H1 (cell line): ENCODE measurements at regions not wholly inside any gene's neighbourhood (a gene's known extent, or its start where the extent isn't known, plus 50 kb on each side); places are given as distances from the start of the nearest gene placed in this dataset.

ENCODE experiments used
- CTCF ChIA-PET: fragments of 300-600 bp; sonication (Branson Sonifier 250); formaldehyde crosslinking; loops from one replicate; lab custom pipeline; 2021; ENCODE audit not compliant: partially characterized antibody; lab: Charles Lee
- POLR2A ChIA-PET: fragments of 300-600 bp; sonication (Branson Sonifier 250); formaldehyde crosslinking; loops from one replicate; lab custom pipeline; 2021; ENCODE audit warnings: inconsistent platforms; ENCODE audit not compliant: partially characterized antibody; lab: Charles Lee
- DNase-seq, 2 experiments: peaks; one replicate each; pipeline versions ENCODE4 v3.0.0 to v3.0.0-alpha.2; 2010 to 2022; ENCODE audit warnings: low spot score in 2 of 2, low read depth in 1 of 2, mixed read lengths in 1 of 2
- FAIRE-seq: peaks from 2 replicates; lab custom pipeline; 2011; peaks lifted over from hg19 to GRCh38; lab: Jason Lieb, UNC
- H2AFZ ChIP-seq: 2 replicates; pipeline ENCODE4 v1.8.1; 2012; ENCODE audit warnings: low read length, inconsistent platforms
- H2AK5ac ChIP-seq: 2 replicates; pipeline ENCODE4 v1.6.1; 2013; ENCODE audit warnings: low read depth, low read length
- H2BK120ac ChIP-seq: replicated peaks from 2 replicates; pipeline ENCODE3; 2013; ENCODE audit warnings: low read depth, low read length, inconsistent platforms
- H2BK12ac ChIP-seq: 2 replicates; pipeline ENCODE4 v1.6.1; 2013; ENCODE audit warnings: low read depth, low read length
- H2BK15ac ChIP-seq: 2 replicates; pipeline ENCODE4 v1.6.1; 2013; ENCODE audit warnings: low read length
- H2BK20ac ChIP-seq: 2 replicates; pipeline ENCODE4 v1.6.1; 2013; ENCODE audit warnings: low read length
- H2BK5ac ChIP-seq: 2 replicates; pipeline ENCODE4 v1.6.1; 2013; ENCODE audit warnings: low read depth, low read length
- H3K14ac ChIP-seq: 2 replicates; pipeline ENCODE4 v1.6.1; 2013; ENCODE audit warnings: inconsistent platforms; ENCODE audit not compliant: insufficient read length
- H3K18ac ChIP-seq: 2 replicates; pipeline ENCODE4 v1.6.1; 2013; ENCODE audit warnings: low read length; ENCODE audit errors: extremely low read depth
- H3K23ac ChIP-seq: 2 replicates; pipeline ENCODE4 v1.6.1; 2013; ENCODE audit warnings: inconsistent platforms; ENCODE audit not compliant: insufficient read length
- H3K23me2 ChIP-seq: 2 replicates; pipeline ENCODE4 v1.6.1; 2013; ENCODE audit warnings: low read depth, low read length
- H3K27ac ChIP-seq: 2 replicates; pipeline ENCODE4 v1.6.1; 2011; ENCODE audit warnings: low read depth, low read length, inconsistent platforms
- H3K27me3 ChIP-seq, 4 experiments: replicated peaks in 1 of 4; 1 replicate in 1 of 4; 2 replicates in 3 of 4; pipeline versions ENCODE4 v1.6.1 to v1.8.1; 2011 to 2013; ENCODE audit warnings: low read length in 3 of 4, mild to moderate bottlenecking in 3 of 4, inconsistent platforms in 2 of 4, mixed read lengths in 2 of 4, moderate library complexity in 1 of 4; ENCODE audit not compliant: control insufficient read depth in 3 of 4, insufficient read depth in 3 of 4; ENCODE audit errors: extremely low read depth in 1 of 4
- H3K36me3 ChIP-seq, 4 experiments: 2 replicates each; pipeline versions ENCODE4 v1.6.1 to v1.8.1; 2011 to 2013; ENCODE audit warnings: mild to moderate bottlenecking in 4 of 4, low read length in 3 of 4, moderate library complexity in 2 of 4, control low read depth in 1 of 4, inconsistent platforms in 1 of 4; ENCODE audit not compliant: insufficient read depth in 4 of 4, control insufficient read depth in 2 of 4
- H3K4ac ChIP-seq: replicated peaks from 2 replicates; pipeline ENCODE3; 2013; ENCODE audit warnings: low read length, low read depth, mixed read lengths, inconsistent platforms; ENCODE audit not compliant: insufficient read length
- H3K4me1 ChIP-seq, 4 experiments: replicated peaks in 1 of 4; 1 replicate in 1 of 4; 2 replicates in 3 of 4; pipeline versions ENCODE4 v1.6.1 to v1.8.1; 2011 to 2013; ENCODE audit warnings: low read length in 3 of 4, inconsistent platforms in 2 of 4, mixed read lengths in 1 of 4; ENCODE audit not compliant: insufficient read depth in 4 of 4, control insufficient read depth in 3 of 4
- H3K4me2 ChIP-seq, 2 experiments: 2 replicates each; pipeline versions ENCODE4 v1.6.1 to v1.8.1; 2011 to 2013; ENCODE audit warnings: low read depth in 2 of 2, low read length in 2 of 2, control low read depth in 1 of 2, inconsistent platforms in 1 of 2, mild to moderate bottlenecking in 1 of 2; ENCODE audit not compliant: insufficient read depth in 1 of 2
- H3K4me3 ChIP-seq, 4 experiments: fragments of 200-600, 300-600 bp in 1 of 4; sonication (generic), shearing (Covaris generic), sonication (Bioruptor Twin) in 1 of 4; 2 replicates each; pipeline versions ENCODE4 v1.5.1 to v1.8.1; 2011 to 2016; ENCODE audit warnings: low read length in 4 of 4, low read depth in 3 of 4, control low read depth in 2 of 4, inconsistent platforms in 2 of 4, mild to moderate bottlenecking in 2 of 4, mixed read lengths in 1 of 4, moderate library complexity in 1 of 4; ENCODE audit not compliant: insufficient read depth in 2 of 4; ENCODE audit errors: extremely low read depth in 1 of 4
- H3K56ac ChIP-seq: replicated peaks from 2 replicates; pipeline ENCODE3; 2013; ENCODE audit warnings: low read depth, mild to moderate bottlenecking, mixed read lengths, low read length, inconsistent platforms; ENCODE audit not compliant: insufficient read length
- H3K79me1 ChIP-seq: 2 replicates; pipeline ENCODE4 v1.6.1; 2013; ENCODE audit warnings: low read depth, low read length, control low read depth
- H3K79me2 ChIP-seq, 2 experiments: 2 replicates each; pipeline versions ENCODE4 v1.6.1 to v1.8.1; 2012 to 2013; ENCODE audit warnings: low read length in 2 of 2, mild to moderate bottlenecking in 2 of 2, inconsistent platforms in 1 of 2; ENCODE audit not compliant: insufficient read depth in 2 of 2, control insufficient read depth in 1 of 2
- H3K9ac ChIP-seq, 4 experiments: replicated peaks in 1 of 4; 1 replicate in 1 of 4; 2 replicates in 3 of 4; pipeline versions ENCODE4 v1.6.1 to v1.8.1; 2011 to 2013; ENCODE audit warnings: low read depth in 3 of 4, low read length in 3 of 4, control low read depth in 2 of 4, mild to moderate bottlenecking in 2 of 4, moderate library complexity in 2 of 4, inconsistent platforms in 1 of 4; ENCODE audit errors: extremely low read depth in 1 of 4
- H3K9me3 ChIP-seq, 2 experiments: 2 replicates each; pipeline versions ENCODE4 v1.6.1 to v1.8.1; 2012 to 2013; ENCODE audit warnings: mild to moderate bottlenecking in 2 of 2, moderate library complexity in 2 of 2, control low read depth in 1 of 2, inconsistent platforms in 1 of 2, low read depth in 1 of 2, low read length in 1 of 2, mixed read lengths in 1 of 2; ENCODE audit not compliant: insufficient read depth in 2 of 2
- H4K20me1 ChIP-seq, 2 experiments: replicated peaks in 1 of 2; 2 replicates each; pipeline versions ENCODE3 to v1.8.1; 2011 to 2013; ENCODE audit warnings: inconsistent platforms in 2 of 2, low read length in 2 of 2, mild to moderate bottlenecking in 1 of 2; ENCODE audit not compliant: insufficient read depth in 2 of 2, control insufficient read depth in 1 of 2
- H4K5ac ChIP-seq: 2 replicates; pipeline ENCODE4 v1.6.1; 2013; ENCODE audit warnings: low read length, low read depth, mixed read lengths, inconsistent platforms; ENCODE audit not compliant: insufficient read length
- H4K8ac ChIP-seq: 2 replicates; pipeline ENCODE4 v1.8.0; 2013; ENCODE audit warnings: mild to moderate bottlenecking, moderate library complexity, low read length, inconsistent platforms; ENCODE audit not compliant: insufficient read depth; ENCODE audit errors: extremely low read depth
- H4K91ac ChIP-seq: replicated peaks from 2 replicates; pipeline ENCODE3; 2013; ENCODE audit warnings: low read length, mixed read lengths, inconsistent platforms; ENCODE audit not compliant: insufficient read length
- BCL11A ChIP-seq, 2 experiments: IDR thresholded peaks; one replicate each; pipeline ENCODE4 v1.6.1; 2011; ENCODE audit warnings: low read depth in 2 of 2, low read length in 2 of 2, mild to moderate bottlenecking in 2 of 2
- BRCA1 ChIP-seq: IDR thresholded peaks from 2 replicates; pipeline ENCODE4 v1.6.1; 2012; ENCODE audit warnings: low read depth, low read length, improper control_type of control experiment
- JUN ChIP-seq: IDR thresholded peaks from 2 replicates; pipeline ENCODE4 v1.6.1; 2011; ENCODE audit warnings: low read depth, mild to moderate bottlenecking, improper control_type of control experiment, low read length
- MAFK ChIP-seq: IDR thresholded peaks from 2 replicates; pipeline ENCODE4 v1.6.1; 2012; ENCODE audit warnings: low read depth, mild to moderate bottlenecking, improper control_type of control experiment, low read length
- NANOG ChIP-seq: IDR thresholded peaks from 2 replicates; pipeline ENCODE4 v1.6.1; 2011; ENCODE audit warnings: low read length, low read depth, mild to moderate bottlenecking, inconsistent platforms; ENCODE audit not compliant: insufficient read depth, poor library complexity, severe bottlenecking
- TAF7 ChIP-seq: optimal IDR thresholded peaks from 2 replicates; pipeline ENCODE3; 2011; ENCODE audit warnings: low read depth, mild to moderate bottlenecking, inconsistent platforms, low read length, moderate library complexity, borderline replicate concordance
- WGBS, 2 experiments: shearing (Covaris generic) in 1 of 2; methylation state at CpG; one replicate each; pipeline versions ENCODE4 v1.1.6 to v1.1.7; 2013 to 2015; ENCODE audit warnings: low lambda C conversion rate in 2 of 2, mixed read lengths in 2 of 2, inconsistent platforms in 1 of 2, low coverage in 1 of 2, missing lambda C conversion rate in 1 of 2; ENCODE audit not compliant: insufficient replicate concordance in 2 of 2, insufficient coverage in 1 of 2, insufficient read length in 1 of 2; ENCODE audit errors: extremely low coverage in 1 of 2, missing lambda C conversion rate in 1 of 2; 5-methylcytosine and 5-hydroxymethylcytosine counted together

DNA sequence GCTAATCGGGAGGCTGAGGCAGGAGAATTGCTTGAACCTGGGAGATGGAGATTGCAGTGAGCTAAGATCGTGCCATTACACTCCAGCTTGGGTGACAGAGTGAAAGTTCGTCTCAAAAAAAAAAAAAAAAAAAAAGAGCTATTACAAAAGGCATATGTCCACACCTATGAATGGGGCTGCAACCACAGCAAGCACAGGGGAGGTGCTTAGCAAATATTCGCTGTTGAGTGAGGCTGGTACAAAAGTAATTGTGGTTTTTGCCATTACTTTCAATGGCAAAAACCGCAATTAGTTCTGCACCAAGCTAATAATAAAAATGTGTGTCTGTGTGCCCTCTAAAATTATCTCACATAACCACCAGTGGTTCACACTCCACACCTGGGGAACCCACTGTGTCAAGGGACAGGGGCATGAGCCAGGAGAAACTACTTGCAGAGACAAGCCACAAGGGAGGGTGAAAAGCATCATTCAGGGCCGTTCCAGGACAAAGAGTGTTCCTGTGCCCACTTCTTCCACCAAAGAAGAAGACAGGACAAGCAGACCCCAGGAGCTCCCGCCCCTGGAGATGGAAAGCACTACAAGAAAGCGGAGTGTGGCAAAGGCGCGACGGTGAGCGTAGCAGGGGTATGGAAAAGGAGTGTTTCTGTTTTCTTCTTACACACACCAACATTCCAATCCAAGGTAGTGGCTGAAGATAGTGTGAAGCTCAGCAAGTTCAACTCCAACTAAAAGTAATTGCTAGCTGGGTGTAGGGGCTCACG lies 84.4 kb upstream of the CNEP1R1 start:
- WGBS, 2 experiments, result 89% methylated on average over 12 of the region's 13 CpGs; no CpG with 5 or more reads in 1 of the 2 experiments
- ChIA-PET POLR2A (no interaction called here), CTCF (interaction anchor here (0.7 to 1.3 kb wide), 4 partner anchors 13 to 414 kb away, joined by 3 to 9 read pairs (median 3); no protein-coding TSS in a partner anchor)
- Histone ChIP-seq H3K36me3 (no peaks in the 10 kb centered on the region), H3K23me2 (no peaks in the 10 kb centered on the region), H3K4ac (no peak overlapping the region), H4K91ac (no peak overlapping the region), H4K8ac (no peak overlapping the region), H3K4me1 (no peaks in the 10 kb centered on the region), H3K9ac (no peak overlapping the region), H3K4me2 (no peak overlapping the region), H2BK120ac (no peak overlapping the region), H2AK5ac (no peak overlapping the region), H4K20me1 (no peaks in the 10 kb centered on the region), H2BK20ac (no peak overlapping the region), H3K27me3 (no peaks in the 10 kb centered on the region), H2BK5ac (no peak overlapping the region), H3K23ac (no peak overlapping the region), H2BK12ac (no peak overlapping the region), H4K5ac (no peak overlapping the region), H3K79me2 (no peaks in the 10 kb centered on the region), H3K79me1 (no peaks in the 10 kb centered on the region), H2BK15ac (no peak overlapping the region), H2AFZ (peak overlapping the region; percentile 21; the same call in 1 of the 2 replicates), H3K27ac (no peak overlapping the region), H3K18ac (no peak overlapping the region), H3K4me3 (no peak overlapping the region), H3K14ac (no peak overlapping the region), H3K9me3 (peaks cover 0 to 3% of the 10 kb centered on the region in 2 experiments; a peak in 1 of 4 replicates), H3K56ac (no peak overlapping the region)
- DNase-seq (no peak), FAIRE-seq (no peak)
- TF ChIP-seq JUN (no peak), BCL11A (IDR thresholded peaks at IDR 0.05; ENCODE audit: low read depth in 2 of 2, low read length in 2 of 2) (no peak), TAF7 (no peak), NANOG (no peak), MAFK (no peak), BRCA1 (no peak)
